ENCODE measurements at regions not wholly inside any gene's neighbourhood (a gene's known extent, or its start where the extent isn't known, plus 50 kb on each side); places are given as distances from the start of the nearest gene placed in this dataset.

GRCh38 chr18:4802296-4802695 is 347.2 kb upstream of the DLGAP1 start:
- no peak for TF ChIP-seq EZH2phosphoT487 (IDR thresholded peaks at IDR 0.05; ENCODE audit: low read depth)
- TF ChIP-seq CTCF (IDR thresholded peaks at IDR 0.05; ENCODE audit: low read depth, low read length): no peak
